Activated effector memory CD4-positive, alpha-beta T cell treated with Interleukin-2 at 50 U/mL for 16 hours (primary cell): ENCODE measurements at regions not wholly inside any gene's neighbourhood (a gene's known extent, or its start where the extent isn't known, plus 50 kb on each side); places are given as distances from the start of the nearest gene placed in this dataset.

Experiments used
- DNase-seq: peaks from one replicate; pipeline ENCODE4 v3.0.0-alpha.2; 2020

- no peak for DNase-seq
Observed at GRCh38 chr10:131425752-131426533, 114.4 kb upstream of the TCERG1L start.

- no peak for DNase-seq
Observed at GRCh38 chr10:131426534-131426898, 115.0 kb upstream of the TCERG1L start.

- DNase-seq = no peak
Observed at GRCh38 chr10:131427281-131427680, 115.8 kb upstream of the TCERG1L start.

- no peak for DNase-seq
Observed at GRCh38 chr10:131427901-131428300, 116.4 kb upstream of the TCERG1L start.

- DNase-seq = no peak
Observed at GRCh38 chr10:131429141-131429540, 117.6 kb upstream of the TCERG1L start.

- DNase-seq = no peak
Observed at GRCh38 chr10:131429942-131430341, 118.4 kb upstream of the TCERG1L start.

- no peak for DNase-seq
Observed at GRCh38 chr10:131430716-131431412, 119.3 kb upstream of the TCERG1L start.

GRCh38 chr10:131431533-131431932 is 120.0 kb upstream of the TCERG1L start:
- DNase-seq = no peak

GRCh38 chr10:131431978-131432690 is 120.6 kb upstream of the TCERG1L start:
- DNase-seq = no peak

GRCh38 chr10:131433568-131433967 is 122.0 kb upstream of the TCERG1L start:
- DNase-seq = no peak

GRCh38 chr10:131435232-131435631 is 123.7 kb upstream of the TCERG1L start:
- DNase-seq = no peak

- no peak for DNase-seq
Observed at GRCh38 chr10:131435760-131436457, 124.4 kb upstream of the TCERG1L start.

- no peak for DNase-seq
Observed at GRCh38 chr10:131436458-131436857, 124.9 kb upstream of the TCERG1L start.

GRCh38 chr10:131437556-131438475 is 126.3 kb upstream of the TCERG1L start:
- no peak for DNase-seq

- DNase-seq = no peak
Observed at GRCh38 chr10:131438665-131439064, 127.1 kb upstream of the TCERG1L start.

GRCh38 chr10:131439705-131440104 is 128.2 kb upstream of the TCERG1L start:
- no peak for DNase-seq

GRCh38 chr10:131440405-131441360 is 129.2 kb upstream of the TCERG1L start:
- no peak for DNase-seq

- DNase-seq = no peak
Observed at GRCh38 chr10:131442271-131442670, 130.8 kb upstream of the TCERG1L start.

- no peak for DNase-seq
Observed at GRCh38 chr10:131444286-131444685, 132.8 kb upstream of the TCERG1L start.

- DNase-seq = no peak
Observed at GRCh38 chr10:131444862-131445461, 133.4 kb upstream of the TCERG1L start.
